ENCODE measurements at regions not wholly inside any gene's neighbourhood (a gene's known extent, or its start where the extent isn't known, plus 50 kb on each side); places are given as distances from the start of the nearest gene placed in this dataset.

DNA sequence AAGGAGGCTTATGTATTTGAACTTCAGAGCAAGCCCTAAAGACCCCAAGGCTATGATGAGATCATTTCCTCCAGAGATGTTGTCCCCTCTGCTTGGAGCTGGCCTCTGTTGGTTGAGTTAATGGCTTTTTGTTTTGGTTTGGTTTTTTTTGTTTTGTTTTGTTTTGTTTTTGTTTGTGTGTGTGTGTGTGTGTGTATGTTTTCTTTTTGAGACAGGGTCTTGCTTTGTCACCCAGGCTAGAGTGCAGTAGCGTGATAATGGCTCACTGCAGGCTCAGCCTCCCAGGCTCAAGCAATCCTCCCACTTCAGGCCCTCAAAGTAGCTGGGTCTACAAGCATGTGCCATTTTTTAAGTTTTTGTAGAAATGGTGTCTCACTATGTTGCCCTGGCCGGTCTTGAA, 1076.2 kb downstream of the UQCRFS1 start:
- TF ChIP-seq, protein P1, sequence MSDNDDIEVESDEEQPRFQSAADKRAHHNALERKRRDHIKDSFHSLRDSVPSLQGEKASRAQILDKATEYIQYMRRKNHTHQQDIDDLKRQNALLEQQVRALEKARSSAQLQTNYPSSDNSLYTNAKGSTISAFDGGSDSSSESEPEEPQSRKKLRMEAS (CRISPR knock-in tag; IDR thresholded peaks at IDR 0.05): no peak
- TF ChIP-seq, protein P2, sequence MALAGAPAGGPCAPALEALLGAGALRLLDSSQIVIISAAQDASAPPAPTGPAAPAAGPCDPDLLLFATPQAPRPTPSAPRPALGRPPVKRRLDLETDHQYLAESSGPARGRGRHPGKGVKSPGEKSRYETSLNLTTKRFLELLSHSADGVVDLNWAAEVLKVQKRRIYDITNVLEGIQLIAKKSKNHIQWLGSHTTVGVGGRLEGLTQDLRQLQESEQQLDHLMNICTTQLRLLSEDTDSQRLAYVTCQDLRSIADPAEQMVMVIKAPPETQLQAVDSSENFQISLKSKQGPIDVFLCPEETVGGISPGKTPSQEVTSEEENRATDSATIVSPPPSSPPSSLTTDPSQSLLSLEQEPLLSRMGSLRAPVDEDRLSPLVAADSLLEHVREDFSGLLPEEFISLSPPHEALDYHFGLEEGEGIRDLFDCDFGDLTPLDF (CRISPR knock-in tag; IDR thresholded peaks at IDR 0.05): no peak
- TF ChIP-seq NR2C2 (CRISPR knock-in tag; IDR thresholded peaks at IDR 0.05): no peak
- no peak for TF ChIP-seq TP53 (CRISPR knock-in tag; IDR thresholded peaks at IDR 0.05)
- no peak for TF ChIP-seq NFE2L1 (CRISPR knock-in tag; IDR thresholded peaks at IDR 0.05)
- TF ChIP-seq SP1 (CRISPR knock-in tag; conservative IDR thresholded peaks at IDR 0.05): no peak
- TF ChIP-seq, protein P3, sequence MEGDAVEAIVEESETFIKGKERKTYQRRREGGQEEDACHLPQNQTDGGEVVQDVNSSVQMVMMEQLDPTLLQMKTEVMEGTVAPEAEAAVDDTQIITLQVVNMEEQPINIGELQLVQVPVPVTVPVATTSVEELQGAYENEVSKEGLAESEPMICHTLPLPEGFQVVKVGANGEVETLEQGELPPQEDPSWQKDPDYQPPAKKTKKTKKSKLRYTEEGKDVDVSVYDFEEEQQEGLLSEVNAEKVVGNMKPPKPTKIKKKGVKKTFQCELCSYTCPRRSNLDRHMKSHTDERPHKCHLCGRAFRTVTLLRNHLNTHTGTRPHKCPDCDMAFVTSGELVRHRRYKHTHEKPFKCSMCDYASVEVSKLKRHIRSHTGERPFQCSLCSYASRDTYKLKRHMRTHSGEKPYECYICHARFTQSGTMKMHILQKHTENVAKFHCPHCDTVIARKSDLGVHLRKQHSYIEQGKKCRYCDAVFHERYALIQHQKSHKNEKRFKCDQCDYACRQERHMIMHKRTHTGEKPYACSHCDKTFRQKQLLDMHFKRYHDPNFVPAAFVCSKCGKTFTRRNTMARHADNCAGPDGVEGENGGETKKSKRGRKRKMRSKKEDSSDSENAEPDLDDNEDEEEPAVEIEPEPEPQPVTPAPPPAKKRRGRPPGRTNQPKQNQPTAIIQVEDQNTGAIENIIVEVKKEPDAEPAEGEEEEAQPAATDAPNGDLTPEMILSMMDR (IDR thresholded peaks at IDR 0.05): no peak
- TF ChIP-seq, protein P4, sequence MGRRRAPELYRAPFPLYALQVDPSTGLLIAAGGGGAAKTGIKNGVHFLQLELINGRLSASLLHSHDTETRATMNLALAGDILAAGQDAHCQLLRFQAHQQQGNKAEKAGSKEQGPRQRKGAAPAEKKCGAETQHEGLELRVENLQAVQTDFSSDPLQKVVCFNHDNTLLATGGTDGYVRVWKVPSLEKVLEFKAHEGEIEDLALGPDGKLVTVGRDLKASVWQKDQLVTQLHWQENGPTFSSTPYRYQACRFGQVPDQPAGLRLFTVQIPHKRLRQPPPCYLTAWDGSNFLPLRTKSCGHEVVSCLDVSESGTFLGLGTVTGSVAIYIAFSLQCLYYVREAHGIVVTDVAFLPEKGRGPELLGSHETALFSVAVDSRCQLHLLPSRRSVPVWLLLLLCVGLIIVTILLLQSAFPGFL (CRISPR knock-in tag; IDR thresholded peaks at IDR 0.05; ENCODE audit: borderline replicate concordance): no peak

Measured in WTC11 (cell line).